ENCODE measurements at regions not wholly inside any gene's neighbourhood (a gene's known extent, or its start where the extent isn't known, plus 50 kb on each side); places are given as distances from the start of the nearest gene placed in this dataset.
"Not testable (repeated sequence)": the region's sequence is repeated elsewhere in the genome, so short reads cannot be mapped to it uniquely, and the experiment has no call there.

GRCh38 chr12:126212824-126213223 is 1147.6 kb downstream of the AACS start:
- no peak for DNase-seq

- no peak for DNase-seq
Measured at GRCh38 chr12:126218697-126219096, 1153.5 kb downstream of the AACS start.

- DNase-seq = no peak
Measured at GRCh38 chr12:126219139-126219538, 1153.9 kb downstream of the AACS start.

- no peak for DNase-seq
Measured at GRCh38 chr12:126219654-126220279, 1154.5 kb downstream of the AACS start.

GRCh38 chr12:126224032-126224431 is 1158.8 kb downstream of the AACS start:
- no peak for DNase-seq

GRCh38 chr12:126228936-126229335 is 1163.7 kb downstream of the AACS start:
- DNase-seq = no peak

GRCh38 chr12:126232711-126233110 is 1167.5 kb downstream of the AACS start:
- no peak for DNase-seq

GRCh38 chr12:126233625-126234024 is 1168.4 kb downstream of the AACS start:
- no peak for DNase-seq

GRCh38 chr12:126243814-126244440 is 1178.7 kb downstream of the AACS start:
- DNase-seq = no peak

- no peak for DNase-seq
Measured at GRCh38 chr12:126247936-126248335, 1182.7 kb downstream of the AACS start.

- DNase-seq = no peak
Measured at GRCh38 chr12:126248871-126249403, 1183.7 kb downstream of the AACS start.

GRCh38 chr12:126258190-126258589 is 1193.0 kb downstream of the AACS start:
- no peak for DNase-seq

- DNase-seq = no peak
Measured at GRCh38 chr12:126262829-126263228, 1197.6 kb downstream of the AACS start.

- no peak for DNase-seq
Measured at GRCh38 chr12:126268222-126268621, 1203.0 kb downstream of the AACS start.

- no peak for DNase-seq
Measured at GRCh38 chr12:126271159-126271558, 1205.9 kb downstream of the AACS start.

GRCh38 chr12:126282691-126283090 is 1217.5 kb downstream of the AACS start:
- DNase-seq = no peak

- DNase-seq = no peak
Measured at GRCh38 chr12:126286203-126286602, 1221.0 kb downstream of the AACS start.

- no peak for DNase-seq
Measured at GRCh38 chr12:126290456-126290855, 1225.2 kb downstream of the AACS start.

GRCh38 chr12:126291987-126292386 is 1226.8 kb downstream of the AACS start:
- not testable (repeated sequence) for DNase-seq

- DNase-seq = no peak
Measured at GRCh38 chr12:126295652-126296051, 1230.4 kb downstream of the AACS start.

- no peak for DNase-seq
Measured at GRCh38 chr12:126309278-126309677, 1244.0 kb downstream of the AACS start.

- no peak for DNase-seq
Measured at GRCh38 chr12:126312457-126312856, 1247.2 kb downstream of the AACS start.

GRCh38 chr12:126316411-126316810 is 1251.2 kb downstream of the AACS start:
- DNase-seq = no peak

GRCh38 chr12:126337556-126338441 is 1272.6 kb downstream of the AACS start:
- no peak for DNase-seq

Data from COR-L47 (cell line).